GM23248 (cell line): ENCODE measurements at regions not wholly inside any gene's neighbourhood (a gene's known extent, or its start where the extent isn't known, plus 50 kb on each side); places are given as distances from the start of the nearest gene placed in this dataset.

Experiments used
- EZH2 ChIP-seq: fragments of 200-600 bp; sonication (generic); IDR thresholded peaks from 2 replicates; pipeline ENCODE4 v1.6.1; 2018; ENCODE audit warnings: antibody characterized with exemption, mild to moderate bottlenecking; ENCODE audit not compliant: insufficient read depth, poor library complexity, severe bottlenecking
- EZH2phosphoT487 ChIP-seq: fragments of 200-600 bp; sonication (generic); IDR thresholded peaks from 2 replicates; pipeline ENCODE4 v1.6.1; 2018; ENCODE audit warnings: antibody characterized with exemption, moderate library complexity, mild to moderate bottlenecking, low read depth; ENCODE audit not compliant: insufficient read depth

GRCh38 chr2:239546541-239546940, 145.7 kb upstream of the HDAC4 start:
- TF ChIP-seq EZH2 (no peak), EZH2phosphoT487 (no peak)
